K562 (cell line): ENCODE measurements at regions not wholly inside any gene's neighbourhood (a gene's known extent, or its start where the extent isn't known, plus 50 kb on each side); places are given as distances from the start of the nearest gene placed in this dataset.

ENCODE experiments used
- JUND ChIP-seq, 2 experiments: IDR thresholded peaks; 2 replicates in 1 of 2; 3 replicates in 1 of 2; pipeline ENCODE4 v1.6.1; 2011; ENCODE audit warnings: borderline replicate concordance in 2 of 2, low read depth in 2 of 2, low read length in 2 of 2, improper control_type of control experiment in 1 of 2, missing biosample characterization in 1 of 2, missing genetic modification characterization in 1 of 2, missing genetic modification reagents in 1 of 2
- MYC ChIP-seq, 2 experiments: fragments of 250-450 bp in 1 of 2; sonication (Bioruptor Pico) in 1 of 2; IDR thresholded peaks; 2 replicates each; pipeline versions ENCODE4 v1.5.1 to v1.6.1; 2012 to 2021; ENCODE audit warnings: low read depth in 2 of 2, borderline replicate concordance in 1 of 2, improper control_type of control experiment in 1 of 2, low read length in 1 of 2, mild to moderate bottlenecking in 1 of 2, moderate library complexity in 1 of 2
- POLR2A ChIP-seq: fragments of 450-650 bp; conservative IDR thresholded peaks from 2 replicates; pipeline ENCODE4 v1.6.1; 2016
- TARDBP ChIP-seq: fragments of 450-650 bp; IDR thresholded peaks from 2 replicates; pipeline ENCODE4 v1.6.1; 2016
- U2AF1 ChIP-seq: fragments of 200-400 bp; formaldehyde crosslinking; optimal IDR thresholded peaks from 2 replicates; pipeline ENCODE3; 2017; ENCODE audit warnings: mild to moderate bottlenecking, low read depth, low read length, moderate library complexity
- TF ChIP-seq, protein P1 (sequence below), 2 experiments: fragments of 450-650 bp in 1 of 2; sonication (generic) in 1 of 2; formaldehyde crosslinking in 1 of 2; IDR thresholded peaks in 1 of 2; conservative IDR thresholded peaks in 1 of 2; 2 replicates each; pipeline versions ENCODE4 v1.6.1 to v1.8.1; 2016 to 2023; ENCODE audit warnings: mild to moderate bottlenecking in 2 of 2, moderate library complexity in 2 of 2, inconsistent platforms in 1 of 2, missing genetic modification reagents in 1 of 2

DNA sequence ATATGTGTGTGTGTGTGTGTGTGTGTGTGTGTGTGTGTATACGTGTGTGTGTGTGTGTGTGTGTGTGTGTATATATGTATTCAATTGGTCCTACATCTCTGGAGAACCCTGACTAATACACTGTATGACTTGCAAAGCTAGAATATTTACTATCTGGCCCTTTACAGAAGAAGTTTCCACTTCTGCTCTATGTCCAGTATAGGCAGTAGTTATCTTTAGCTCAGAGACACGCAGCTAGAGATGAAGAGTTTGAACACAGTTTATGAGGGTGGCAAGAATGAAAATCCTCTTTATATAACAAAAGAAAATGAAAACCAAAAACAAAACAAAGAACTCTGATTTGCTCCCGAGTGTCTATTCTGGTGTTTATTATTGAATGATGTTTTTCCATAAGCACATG is 201.2 kb downstream of the ASB1 start:
- no peak for TF ChIP-seq POLR2A
- TF ChIP-seq U2AF1, result no peak
- TF ChIP-seq MYC (IDR thresholded peaks at IDR 0.05; ENCODE audit: low read depth, low read length), result no peak
- no peak for TF ChIP-seq MYC (CRISPR knock-in tag; IDR thresholded peaks at IDR 0.05; ENCODE audit: borderline replicate concordance, low read depth)
- TF ChIP-seq, protein P1, sequence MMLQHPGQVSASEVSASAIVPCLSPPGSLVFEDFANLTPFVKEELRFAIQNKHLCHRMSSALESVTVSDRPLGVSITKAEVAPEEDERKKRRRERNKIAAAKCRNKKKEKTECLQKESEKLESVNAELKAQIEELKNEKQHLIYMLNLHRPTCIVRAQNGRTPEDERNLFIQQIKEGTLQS (IDR thresholded peaks at IDR 0.05), result no peak
- TF ChIP-seq, protein P1 (CRISPR knock-in tag; conservative IDR thresholded peaks at IDR 0.05), result no peak
- TF ChIP-seq JUND (IDR thresholded peaks at IDR 0.05; ENCODE audit: borderline replicate concordance, low read depth, low read length), result no peak
- no peak for TF ChIP-seq JUND (tag; IDR thresholded peaks at IDR 0.05; ENCODE audit: borderline replicate concordance, low read depth, low read length)
- TF ChIP-seq TARDBP, result no peak
